ENCODE measurements at regions not wholly inside any gene's neighbourhood (a gene's known extent, or its start where the extent isn't known, plus 50 kb on each side); places are given as distances from the start of the nearest gene placed in this dataset.

DNA sequence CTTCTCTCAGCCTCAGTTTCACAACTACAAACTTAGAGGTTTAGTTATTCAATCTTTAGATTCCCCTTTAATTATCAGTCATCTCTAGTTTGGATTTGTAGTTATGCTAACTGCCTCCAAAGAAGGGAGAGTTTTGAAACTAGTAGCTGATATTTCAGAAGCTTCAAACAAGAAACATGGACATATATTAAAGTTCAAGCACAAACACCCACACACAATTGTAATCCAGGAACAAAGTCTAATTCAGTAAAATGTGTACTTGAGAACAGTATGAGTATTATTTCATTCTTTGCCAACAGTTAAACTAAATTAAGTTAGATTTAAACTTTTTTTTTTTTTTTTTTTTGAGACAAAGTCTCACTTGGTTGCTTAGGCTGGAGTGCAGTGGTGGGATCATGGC is 71.2 kb upstream of the ABCA1 start:
- TF ChIP-seq ESRRG (CRISPR knock-in tag; IDR thresholded peaks at IDR 0.05) (no peak), ISL1 (CRISPR knock-in tag; IDR thresholded peaks at IDR 0.05) (no peak), PPARA (CRISPR knock-in tag; IDR thresholded peaks at IDR 0.05; ENCODE audit: borderline replicate concordance) (no peak), PATZ1 (CRISPR knock-in tag; IDR thresholded peaks at IDR 0.05; ENCODE audit: borderline replicate concordance) (no peak), RARB (CRISPR knock-in tag; IDR thresholded peaks at IDR 0.05) (no peak), ARNTL (CRISPR knock-in tag; IDR thresholded peaks at IDR 0.05; ENCODE audit: borderline replicate concordance, low read depth) (no peak)
